Activated CD4-positive, CD25-positive, alpha-beta regulatory T cell (primary cell): ENCODE measurements at regions not wholly inside any gene's neighbourhood (a gene's known extent, or its start where the extent isn't known, plus 50 kb on each side); places are given as distances from the start of the nearest gene placed in this dataset.
"Not testable (repeated sequence)": the region's sequence is repeated elsewhere in the genome, so short reads cannot be mapped to it uniquely, and the experiment has no call there.

Experiments
- DNase-seq, 4 experiments: peaks; one replicate each; lab custom pipeline; 2025; lab: John Stamatoyannopoulos, UW

DNA sequence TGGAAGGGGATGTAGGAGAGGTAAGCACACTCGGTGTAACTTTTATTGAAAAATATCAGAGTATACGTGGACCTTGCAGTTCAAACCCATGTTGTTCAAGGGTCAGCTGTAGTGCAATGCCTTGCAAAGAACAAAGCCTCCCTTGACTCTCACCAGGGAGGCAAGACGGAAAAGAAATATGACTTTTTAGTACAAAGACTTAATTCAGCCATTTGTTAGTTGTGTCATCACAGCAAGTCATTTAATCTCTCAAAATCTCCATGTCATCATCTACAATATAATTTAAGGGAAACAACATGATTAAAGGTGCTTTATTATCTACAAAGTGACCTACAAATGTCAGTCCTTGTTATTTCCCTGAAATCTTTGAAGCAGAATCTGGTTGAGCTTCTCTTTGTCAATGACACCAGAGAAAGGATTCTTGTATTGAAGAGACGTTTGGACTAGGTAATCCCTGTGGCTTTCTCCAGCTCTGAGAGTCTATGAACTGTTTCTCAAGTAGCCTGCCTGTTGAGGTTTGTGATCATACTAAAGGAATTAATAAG lies 502.8 kb downstream of the REEP3 start:
- DNase-seq: no peak

DNA sequence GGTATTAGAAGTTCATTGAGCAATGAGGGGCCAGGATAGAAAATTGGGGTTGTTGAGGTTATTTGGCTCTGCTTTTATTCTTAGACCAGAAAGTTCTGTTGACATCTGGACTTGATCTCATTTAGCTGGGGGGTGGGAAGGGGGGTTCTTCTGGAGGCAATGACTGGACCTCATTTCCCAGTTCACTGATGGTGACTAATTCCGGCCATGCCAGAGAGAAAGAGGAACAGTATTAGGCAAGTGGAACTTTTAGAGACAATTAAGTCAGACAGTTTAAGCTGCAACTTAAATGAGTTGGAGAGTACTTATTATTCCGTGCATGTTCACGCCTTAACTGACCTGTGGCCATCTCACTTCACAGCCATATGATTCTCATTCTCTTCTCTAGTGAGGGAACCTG lies 512.5 kb downstream of the REEP3 start:
- no peak for DNase-seq

DNA sequence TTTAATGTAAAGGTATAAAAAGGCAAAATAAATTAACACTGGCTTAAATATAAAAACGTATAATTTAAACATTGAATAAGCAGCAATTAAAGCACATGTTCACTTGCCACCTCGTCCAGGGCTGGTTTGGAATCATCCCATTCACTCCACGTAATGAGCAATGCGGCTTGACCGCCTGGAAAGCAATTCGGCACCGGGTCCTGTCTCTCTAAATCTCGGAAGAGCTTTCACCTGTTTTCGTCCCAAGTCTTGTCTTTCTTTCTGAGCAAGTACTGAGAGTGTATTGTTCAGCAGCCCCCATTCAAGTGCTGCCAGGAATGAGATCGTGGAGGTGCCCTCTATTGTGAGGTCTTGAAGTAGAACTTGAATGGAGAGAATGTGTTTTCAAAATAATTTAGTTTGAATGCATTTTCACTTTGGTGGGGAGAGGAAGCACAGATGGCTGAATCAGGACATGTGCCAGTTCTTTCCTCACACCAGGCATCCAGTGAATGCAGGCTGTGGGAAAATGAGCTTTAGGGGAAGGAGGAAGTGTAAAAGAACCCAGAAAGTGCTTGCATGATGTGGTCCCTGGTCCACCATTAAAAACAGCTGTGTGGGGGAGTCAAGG lies 515.2 kb downstream of the REEP3 start:
- no peak for DNase-seq

DNA sequence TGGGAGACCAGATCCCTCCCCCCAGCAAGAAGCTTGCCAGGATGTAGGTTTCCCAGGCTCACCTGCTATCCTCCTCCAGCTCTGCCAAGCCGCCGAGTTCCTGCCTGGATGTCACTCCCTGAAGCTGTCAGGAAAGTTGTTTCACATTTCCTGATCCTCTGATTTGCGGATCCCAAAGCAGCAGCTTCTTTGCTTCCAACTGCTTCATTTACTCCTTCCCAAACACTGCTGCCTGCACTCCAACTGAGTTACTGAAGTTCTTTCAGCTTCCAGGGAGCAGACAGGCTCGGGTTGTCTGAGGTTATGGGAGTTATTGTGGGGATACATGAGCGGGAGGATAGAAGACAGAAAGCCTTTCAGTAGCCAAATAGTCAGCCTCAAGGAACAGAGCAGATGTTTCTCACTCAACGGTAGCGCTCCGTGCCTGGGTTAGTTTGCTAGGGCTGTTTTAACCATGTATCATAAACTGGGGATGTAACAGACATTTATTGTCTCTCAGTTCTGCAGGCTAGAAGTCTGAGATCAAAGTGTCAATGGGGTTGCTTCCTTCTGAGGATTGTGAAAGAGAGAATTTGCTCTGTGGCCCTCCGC lies 516.0 kb downstream of the REEP3 start:
- DNase-seq: no peak

DNA sequence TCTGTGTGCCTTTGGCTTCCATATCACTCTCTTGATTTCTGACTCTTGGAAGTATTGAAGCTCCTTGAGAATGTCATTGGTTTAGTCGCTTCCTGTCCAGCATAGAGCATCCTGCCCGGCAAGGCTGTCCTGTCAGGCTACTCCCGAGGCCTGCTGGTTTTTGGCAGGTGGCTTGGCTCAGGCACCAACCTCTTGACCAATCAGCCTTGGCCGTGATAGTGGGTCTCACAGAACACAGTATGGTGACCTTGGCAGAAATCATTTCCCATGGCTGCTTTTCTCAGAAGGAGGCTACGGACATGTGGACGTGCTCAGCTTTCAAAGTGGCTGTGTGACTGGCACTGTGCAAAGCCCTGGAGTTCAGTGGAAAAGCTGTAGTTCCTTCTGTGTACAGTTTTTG lies 516.9 kb downstream of the REEP3 start:
- DNase-seq: no peak

DNA sequence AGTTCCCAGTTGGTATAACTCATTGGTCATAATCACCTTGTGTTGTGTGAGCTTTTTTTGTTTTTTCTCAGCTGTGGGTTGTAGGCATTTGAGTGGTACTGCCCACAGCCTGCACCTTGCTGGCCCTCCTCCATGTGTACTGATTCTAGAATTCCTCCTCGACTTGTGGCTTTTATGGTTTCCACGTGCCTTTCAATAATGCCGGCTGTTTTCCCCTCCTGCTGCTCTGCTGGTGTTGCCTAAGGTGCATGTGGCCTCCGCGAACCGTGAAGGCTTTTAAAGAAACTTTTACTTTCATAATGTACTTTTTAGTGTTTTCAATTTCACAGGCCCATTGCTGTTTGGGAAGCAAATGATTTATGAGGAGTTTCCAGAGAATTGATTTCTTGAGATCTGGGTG lies 518.0 kb downstream of the REEP3 start:
- no peak for DNase-seq

DNA sequence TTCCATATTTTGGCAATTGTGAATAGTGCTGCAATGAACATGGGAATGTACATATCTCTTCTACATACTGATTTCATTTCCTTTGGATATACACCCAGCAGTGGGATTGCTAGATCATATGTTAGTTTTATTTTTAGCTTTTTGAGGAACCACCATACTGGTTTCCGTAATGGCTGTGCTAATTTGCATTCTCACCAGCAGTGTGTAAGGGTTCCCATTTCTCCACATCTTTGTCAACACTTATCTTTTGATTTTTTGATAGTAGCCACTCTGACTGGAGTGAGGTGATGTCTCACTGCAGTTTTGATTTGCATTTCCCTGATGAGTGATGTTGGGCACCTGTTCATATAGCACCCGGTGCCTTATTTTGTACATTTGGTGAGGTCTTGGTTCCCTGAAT lies 519.6 kb downstream of the REEP3 start:
- DNase-seq: no peak

DNA sequence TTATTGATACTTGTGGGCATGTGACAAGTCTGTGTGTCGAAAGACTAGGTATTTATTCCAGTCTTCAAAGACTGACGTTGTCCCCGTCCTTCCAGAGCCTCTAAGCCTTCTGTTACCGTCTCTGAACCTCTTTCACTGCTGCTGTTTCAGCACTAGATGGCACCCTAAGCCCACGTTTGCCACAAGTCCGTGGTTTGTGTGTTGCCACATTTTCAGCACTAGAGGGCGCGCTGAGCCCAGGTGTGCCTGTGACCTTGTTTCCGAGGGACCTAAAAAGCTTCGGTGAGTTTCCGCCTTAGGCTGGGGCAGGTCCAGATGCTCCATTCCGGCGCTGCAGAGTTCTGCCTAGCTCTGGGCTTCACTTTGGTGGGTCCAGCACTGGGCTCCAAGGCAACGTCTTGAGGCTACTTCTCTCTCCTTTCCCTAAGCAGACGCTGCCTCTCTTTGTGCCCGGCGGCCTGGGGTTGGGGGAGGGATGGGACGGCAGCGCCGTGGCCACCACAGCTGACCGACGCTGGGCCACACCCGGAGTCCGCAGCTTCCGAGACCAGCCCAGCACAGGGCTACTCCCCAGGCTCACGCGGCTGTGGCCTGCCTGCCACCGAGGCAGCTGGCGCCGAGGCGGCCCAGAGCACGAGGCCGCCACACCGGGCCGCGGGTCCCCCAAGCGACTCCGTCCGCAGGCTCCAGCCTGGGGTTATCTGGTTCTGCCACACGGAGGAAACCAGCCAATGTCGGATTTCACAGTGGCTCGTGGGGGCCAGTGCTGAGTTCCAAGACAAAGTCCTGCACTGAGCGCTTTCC lies 520.2 kb downstream of the REEP3 start:
- peak; percentile 43 to 63 (median 51) for DNase-seq

DNA sequence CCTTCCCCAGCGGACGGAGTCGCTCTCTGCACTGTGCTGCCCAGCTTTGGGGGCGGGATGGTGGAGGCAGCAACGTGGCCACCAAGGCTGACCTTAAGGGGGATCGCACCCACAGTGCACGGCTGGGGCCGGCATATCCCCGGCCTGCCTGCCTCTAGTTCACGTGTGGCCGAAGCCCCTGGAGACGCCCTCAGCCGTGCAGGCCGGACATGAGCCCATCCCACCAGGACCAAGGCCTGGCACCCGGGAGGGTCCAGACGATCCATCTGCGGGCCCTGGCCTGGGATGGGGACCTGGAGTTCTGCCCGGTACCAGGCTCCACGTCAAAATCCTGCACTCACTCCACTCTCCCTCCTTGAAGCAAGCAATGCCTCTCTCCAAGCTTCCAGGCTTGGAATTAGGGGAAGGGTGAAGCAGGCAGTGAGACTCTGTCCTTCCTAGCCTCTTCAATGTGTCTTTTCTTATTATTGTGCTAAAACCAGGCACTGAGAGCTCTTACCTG lies 520.8 kb downstream of the REEP3 start:
- no peak for DNase-seq

DNA sequence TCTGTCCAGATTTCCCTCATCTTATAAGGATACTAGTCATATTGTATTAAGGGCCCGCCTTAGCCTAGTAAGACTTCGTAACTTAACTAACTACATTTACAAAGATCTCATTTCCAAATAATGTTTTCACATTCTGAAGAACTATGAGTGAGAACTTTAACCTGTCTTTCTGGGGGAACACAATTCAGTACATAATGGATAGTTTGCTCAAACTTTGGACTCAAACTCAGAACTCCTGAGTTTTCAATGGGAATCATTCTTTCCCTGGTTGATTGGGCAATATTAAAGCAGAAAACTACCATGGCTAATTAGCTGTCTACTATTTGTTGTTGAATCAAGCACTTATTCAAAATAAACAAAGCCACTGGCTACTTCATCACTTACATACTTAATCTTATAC lies 522.9 kb downstream of the REEP3 start:
- DNase-seq: no peak

DNA sequence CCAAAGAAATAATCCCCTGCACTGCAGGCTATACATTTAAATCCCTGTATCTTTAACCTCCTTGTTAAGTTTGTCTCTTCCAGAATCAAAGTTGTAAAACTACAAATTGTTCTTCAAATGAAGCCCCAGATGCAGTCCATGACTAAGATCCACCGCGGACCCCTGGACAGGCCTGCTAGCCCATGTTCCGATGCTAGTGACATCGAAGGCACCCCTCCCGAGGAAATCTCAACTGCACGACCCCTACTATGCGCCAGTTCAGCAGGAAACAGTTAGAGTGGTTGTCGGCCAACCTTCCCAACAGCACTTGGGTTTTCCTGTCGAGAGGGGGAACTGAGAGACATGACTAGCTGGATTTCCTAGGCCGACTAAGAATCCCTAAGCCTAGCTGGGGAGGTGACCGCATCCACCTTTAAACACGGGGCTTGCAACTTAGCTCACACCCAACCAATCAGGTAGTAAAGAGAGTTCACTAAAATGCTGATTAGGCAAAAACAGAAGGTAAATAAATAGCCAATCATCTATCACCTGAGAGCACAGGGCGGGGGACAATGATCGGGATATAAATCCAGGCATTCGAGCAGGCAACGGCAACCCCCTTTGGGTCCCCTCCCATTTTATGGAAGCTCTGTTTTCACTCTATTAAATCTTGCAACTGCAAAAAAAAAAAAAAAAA lies 523.9 kb downstream of the REEP3 start:
- not testable (repeated sequence) for DNase-seq

DNA sequence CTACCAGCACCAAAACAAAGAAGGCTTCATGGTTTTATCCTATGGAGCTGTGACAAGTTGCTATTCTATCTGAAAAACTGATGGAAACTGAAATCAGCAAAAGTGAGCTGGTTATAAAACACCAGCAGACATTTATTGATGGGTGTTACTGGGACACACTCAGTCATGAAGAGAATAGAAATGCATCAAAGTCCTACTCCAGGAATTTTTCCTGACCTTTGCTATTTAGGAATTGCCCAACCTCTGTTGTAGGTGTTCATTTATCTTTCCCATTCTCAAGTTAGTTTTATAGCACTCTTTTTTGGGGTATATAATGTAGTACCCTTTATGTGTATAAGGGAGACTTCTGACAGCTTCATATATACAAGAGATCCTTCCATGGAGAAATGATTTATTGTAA lies 533.2 kb downstream of the REEP3 start:
- no peak for DNase-seq

DNA sequence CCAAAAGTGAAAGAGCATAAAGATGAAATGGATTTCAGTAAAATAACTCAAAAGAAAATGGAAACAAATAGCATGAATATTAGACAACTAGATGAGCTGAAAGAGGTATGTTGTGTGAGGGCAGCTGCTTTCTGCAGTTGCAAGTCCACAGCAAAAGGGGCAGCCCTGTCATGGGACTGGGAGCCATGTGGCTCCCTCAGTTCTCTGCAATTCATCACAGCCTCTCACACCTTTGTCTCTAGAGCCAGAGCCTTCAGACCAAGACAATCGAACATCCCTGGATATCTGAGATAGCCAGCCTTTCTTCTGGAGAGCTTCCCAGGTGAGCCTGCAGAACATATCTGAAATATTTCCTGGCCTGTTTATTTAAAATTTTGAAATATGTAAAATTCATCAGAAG lies 538.7 kb downstream of the REEP3 start:
- DNase-seq: no peak

DNA sequence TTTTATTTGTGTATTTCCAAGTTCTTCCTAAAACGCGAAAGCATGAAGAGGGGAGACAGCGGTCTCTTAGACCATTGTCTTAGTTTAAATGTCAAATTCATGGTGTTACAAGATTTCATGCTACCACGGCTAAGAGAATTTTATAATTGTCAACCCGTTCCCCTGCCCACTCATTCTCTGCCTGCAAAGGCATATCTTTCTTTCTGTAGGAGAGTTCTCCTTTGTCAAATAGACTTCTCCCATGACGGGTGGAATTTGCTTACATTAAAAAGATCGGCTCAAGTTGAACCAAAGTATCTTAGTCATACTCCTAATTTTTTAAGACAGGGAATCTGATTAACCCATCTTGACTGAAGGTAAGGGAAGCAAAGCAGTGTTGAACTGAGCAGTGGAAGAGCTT lies 539.2 kb downstream of the REEP3 start:
- no peak for DNase-seq

DNA sequence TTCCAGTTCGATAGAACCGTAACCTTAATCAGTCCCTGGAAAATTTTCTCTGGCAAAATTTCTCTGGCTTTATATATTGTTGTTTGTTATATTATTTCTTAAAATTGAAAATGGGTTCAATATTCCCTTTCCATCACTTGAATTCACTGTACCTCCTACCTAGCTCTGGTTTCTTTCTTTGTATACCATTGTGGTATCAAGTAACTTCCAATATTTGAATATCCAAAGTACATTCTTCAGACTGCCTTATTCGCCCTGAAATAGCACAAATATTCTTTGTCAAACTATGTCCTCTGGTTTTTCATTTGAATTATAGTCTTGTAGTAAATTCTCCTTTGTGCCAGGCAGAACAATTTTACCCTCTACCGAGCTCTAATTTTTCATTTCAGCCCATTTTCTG lies 541.6 kb downstream of the REEP3 start:
- DNase-seq: no peak

DNA sequence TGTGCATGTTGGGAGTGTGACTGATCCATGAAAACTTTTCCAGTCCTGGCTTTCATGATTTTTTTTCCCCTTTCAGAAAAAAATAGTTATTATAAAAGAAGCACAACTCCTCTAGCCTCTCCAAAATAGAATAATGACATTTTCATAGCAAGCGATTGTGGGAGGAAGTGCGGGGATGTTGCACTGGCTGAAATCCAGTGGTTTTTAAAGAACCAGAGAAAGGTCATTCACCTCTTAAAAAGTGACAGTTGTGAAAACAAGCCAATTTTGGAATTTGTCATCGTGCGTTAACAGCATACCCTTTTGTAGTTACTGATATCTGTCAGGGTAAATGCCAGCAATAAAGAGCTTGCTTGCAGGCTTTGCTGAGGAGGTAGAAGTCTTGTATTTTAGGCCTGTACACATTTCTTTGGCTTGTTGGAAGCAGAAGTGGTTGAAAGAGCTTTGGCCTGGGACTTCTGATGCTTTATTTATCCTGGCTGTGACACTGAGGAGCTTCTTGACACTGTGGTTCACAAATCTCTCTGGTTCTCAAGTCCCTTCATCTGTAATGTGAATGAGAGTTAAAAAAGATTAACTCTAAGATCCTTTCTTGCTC lies 545.9 kb downstream of the REEP3 start:
- no peak for DNase-seq

DNA sequence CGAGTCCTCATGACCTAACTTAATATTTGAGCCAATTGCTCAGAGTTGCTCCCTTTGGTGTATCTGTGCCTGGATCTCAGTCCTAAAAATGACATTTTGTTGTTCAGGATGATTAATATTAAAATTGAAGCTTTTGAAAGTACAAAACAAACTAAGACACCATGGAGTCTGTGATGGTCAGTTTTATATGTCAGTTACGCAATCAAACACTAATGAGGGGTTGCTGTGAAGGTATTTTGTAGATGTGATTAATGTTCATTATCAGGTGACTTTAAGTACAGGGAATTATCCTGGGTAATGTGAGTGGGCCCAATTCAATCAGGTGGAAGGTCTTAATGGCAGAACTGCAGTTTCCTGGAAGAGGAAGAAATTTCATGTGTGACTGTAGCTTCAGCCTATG lies 546.7 kb downstream of the REEP3 start:
- DNase-seq: no peak

DNA sequence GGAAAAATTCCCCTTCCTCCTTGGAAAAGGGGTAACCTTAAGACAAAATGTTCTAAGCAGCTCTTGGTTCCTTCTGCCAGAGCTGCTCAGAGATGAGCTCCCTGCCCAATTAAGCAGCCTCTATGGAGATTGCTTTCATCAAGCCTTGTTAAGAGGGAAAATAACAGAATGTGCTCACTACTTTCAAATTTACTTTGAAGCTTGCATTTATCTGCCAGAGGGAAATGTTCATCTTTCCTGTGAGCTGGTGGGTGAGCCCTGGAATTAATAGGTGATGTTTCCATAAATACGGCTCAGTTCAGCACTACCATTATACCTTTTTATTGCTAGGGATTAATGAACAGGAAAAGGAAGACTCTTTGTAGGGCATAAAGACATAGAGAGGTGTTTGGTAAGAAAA lies 549.0 kb downstream of the REEP3 start:
- DNase-seq: no peak

DNA sequence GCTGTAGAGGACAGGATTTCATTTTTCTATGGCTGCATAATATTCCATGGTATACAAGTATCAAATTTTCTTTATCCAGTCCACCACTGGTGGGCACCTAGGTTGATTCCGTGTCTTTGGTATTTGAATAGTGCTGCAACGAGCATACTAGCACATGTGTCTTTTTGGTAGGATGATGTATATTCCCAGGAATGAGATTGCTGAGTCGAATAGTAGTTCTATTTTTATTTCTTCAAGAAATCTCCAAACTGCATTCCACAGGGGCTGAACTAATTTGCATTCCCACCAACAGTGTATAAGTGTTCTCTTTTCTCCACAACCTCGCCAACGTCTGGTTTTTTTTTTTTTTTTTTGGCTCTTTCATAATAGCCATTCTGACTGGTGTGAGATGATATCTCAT lies 550.0 kb downstream of the REEP3 start:
- DNase-seq: no peak

DNA sequence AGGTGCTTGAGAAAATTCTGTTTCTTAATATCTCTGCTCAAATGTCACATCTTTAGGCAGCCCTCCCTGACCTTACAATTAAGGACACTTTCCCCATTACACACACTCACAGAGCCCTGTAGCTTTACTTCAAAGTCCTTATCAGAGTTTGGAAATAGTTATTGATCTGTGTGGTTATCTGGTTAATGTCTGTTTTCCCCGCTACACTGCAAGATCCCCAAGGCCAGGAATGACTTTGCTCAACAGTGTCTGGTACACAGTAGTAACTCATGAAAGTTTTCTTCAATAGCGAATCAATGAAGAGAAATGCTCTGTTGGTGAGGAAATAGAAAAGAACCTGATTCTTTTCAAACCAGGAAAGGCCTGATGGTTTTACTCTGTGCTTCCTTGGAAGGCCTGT lies 554.4 kb downstream of the REEP3 start:
- no peak for DNase-seq

DNA sequence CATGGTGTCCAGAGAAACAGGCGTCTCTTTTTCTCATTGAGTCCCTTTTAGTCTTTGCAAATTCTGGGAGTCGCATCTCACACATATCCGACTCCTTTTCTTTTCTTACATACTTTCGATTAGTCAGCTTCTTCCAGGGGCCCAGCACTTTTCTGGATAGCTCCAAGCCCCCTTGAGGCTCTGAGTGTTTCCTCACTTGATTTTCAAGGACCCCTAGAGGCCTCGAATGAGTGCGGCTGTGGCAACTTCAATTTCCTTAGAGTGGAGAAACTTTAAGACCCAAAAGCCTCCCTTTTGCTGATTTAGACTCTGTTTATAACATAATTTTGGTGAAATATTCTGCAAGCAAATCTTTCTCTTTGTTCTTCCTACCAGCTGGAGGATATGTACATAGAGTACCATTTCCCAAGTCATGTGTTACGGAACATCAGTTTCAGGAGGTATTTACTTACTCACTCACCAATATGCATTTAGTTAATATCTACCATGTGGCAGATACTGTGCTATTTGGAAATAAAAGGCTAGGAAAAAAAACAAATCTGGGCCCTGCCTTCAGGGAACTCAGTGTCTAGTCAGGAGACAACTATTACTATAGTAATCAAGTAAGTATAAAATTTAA lies 555.2 kb downstream of the REEP3 start:
- no peak for DNase-seq

DNA sequence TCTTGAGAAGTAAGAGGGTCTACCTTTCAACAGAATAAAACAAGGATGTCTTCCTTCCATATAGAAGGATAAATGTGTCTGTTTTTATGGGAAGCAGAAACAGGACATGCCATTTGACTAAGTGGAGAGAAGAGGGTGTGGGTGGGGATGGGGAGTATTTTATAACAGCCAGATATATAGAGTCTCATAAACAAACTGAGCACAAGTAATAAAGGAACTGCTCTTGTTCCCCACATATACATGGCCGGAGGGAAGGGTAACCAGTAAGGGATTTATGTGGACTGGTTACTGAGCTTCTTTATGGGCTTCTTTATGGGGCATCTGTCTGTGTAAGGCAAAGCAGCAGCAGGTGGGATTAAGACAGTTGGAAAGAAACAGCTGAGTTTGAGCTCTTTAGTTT lies 558.1 kb downstream of the REEP3 start:
- no peak for DNase-seq
